Esophagus muscularis mucosa (tissue), 4 donors: ENCODE measurements at regions not wholly inside any gene's neighbourhood (a gene's known extent, or its start where the extent isn't known, plus 50 kb on each side); places are given as distances from the start of the nearest gene placed in this dataset.
A peak's percentile ranks its signal among the peaks of the same experiment; 100 is the strongest.

Experiments used
- DNase-seq: peaks from one replicate; pipeline ENCODE4 v3.0.0-alpha.2; 2017; ENCODE audit errors: extremely low spot score
- H3K27ac ChIP-seq, 4 donors: fragments of 200-600 bp; sonication (generic); replicated peaks in 1 of 4; 1 replicate in 3 of 4; 2 replicates in 1 of 4; pipeline ENCODE4 v1.5.1; 2016 to 2019; ENCODE audit warnings: mild to moderate bottlenecking in 1 of 4
- H3K27me3 ChIP-seq, 4 donors: fragments of 200-600 bp; sonication (generic); one replicate each; pipeline versions ENCODE4 v1.5.1 to v1.6.0; 2016 to 2019
- H3K36me3 ChIP-seq, 4 donors: fragments of 200-600 bp; sonication (generic); one replicate each; pipeline ENCODE4 v1.5.1; 2016 to 2019
- H3K4me1 ChIP-seq, 4 donors: fragments of 200-600 bp; sonication (generic); one replicate each; pipeline ENCODE4 v1.5.1; 2016 to 2019
- H3K4me3 ChIP-seq, 4 donors: fragments of 200-600 bp; sonication (generic); 1 replicate in 2 of 4; 2 replicates in 2 of 4; pipeline ENCODE4 v1.5.1; 2016 to 2019; ENCODE audit warnings: mild to moderate bottlenecking in 4 of 4, moderate library complexity in 1 of 4
- H3K9me3 ChIP-seq, 4 donors: fragments of 200-600 bp; sonication (generic); 1 replicate in 3 of 4; 2 replicates in 1 of 4; pipeline ENCODE4 v1.5.1; 2016 to 2019
- EP300 ChIP-seq: sonication (generic); formaldehyde crosslinking; IDR thresholded peaks from one replicate; pipeline ENCODE4 v1.6.1; 2017; ENCODE audit warnings: antibody characterized with exemption
- POLR2A ChIP-seq: fragments of 450-650 bp; IDR thresholded peaks from one replicate; pipeline ENCODE4 v1.6.1; 2017; ENCODE audit warnings: antibody characterized with exemption, moderate library complexity, mild to moderate bottlenecking, low read depth
- POLR2AphosphoS5 ChIP-seq, 2 donors: sonication (generic); formaldehyde crosslinking; IDR thresholded peaks; one replicate each; pipeline ENCODE4 v1.6.1; 2017; ENCODE audit warnings: antibody characterized with exemption in 2 of 2
- WGBS: methylation state at CpG from one replicate; pipeline ENCODE4 v1.1.5; 2018; 5-methylcytosine and 5-hydroxymethylcytosine counted together
- intact Hi-C: fragments of 100-400 bp; cut with DNase I; formaldehyde crosslinking; loops from one replicate; pipeline ENCODE4 v1.15.1; 2023
- TF ChIP-seq, protein P1 (sequence below), 3 experiments: fragments of 200-600 bp in 2 of 3; fragments of 450-650 bp in 1 of 3; sonication (generic) in 2 of 3; IDR thresholded peaks; one replicate each; pipeline ENCODE4 v1.5.1; 2017 to 2019; ENCODE audit warnings: antibody characterized with exemption in 3 of 3, mild to moderate bottlenecking in 2 of 3, moderate library complexity in 1 of 3

DNA sequence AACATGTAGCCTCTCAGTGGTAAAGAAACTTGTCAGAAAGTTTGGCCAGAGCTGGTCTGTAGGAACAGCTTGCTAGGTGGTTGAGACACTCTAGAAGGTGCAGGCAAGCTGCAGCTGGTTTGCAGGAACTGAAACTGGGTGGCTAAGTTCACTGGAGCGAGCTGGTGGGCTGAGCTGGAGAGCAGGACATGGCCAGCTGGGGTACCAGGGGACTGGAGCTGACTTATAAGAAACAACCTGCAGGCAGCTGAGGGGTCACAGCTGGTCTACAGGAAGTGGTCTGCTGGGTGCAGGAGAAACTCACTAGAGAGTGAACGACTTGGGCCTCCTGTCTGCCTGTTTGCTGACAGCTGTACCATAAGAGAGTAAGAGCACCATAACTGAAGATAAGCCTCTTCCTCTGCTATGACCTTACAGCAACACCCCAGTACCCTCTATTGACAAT, 157.1 kb upstream of the LNX1 start:
- Histone ChIP-seq H3K27me3 (peaks cover 0 to 9% (median 0%) of the 10 kb centered on the region in 4 donors), H3K9me3 (no peaks in the 10 kb centered on the region), H3K27ac (no peak overlapping the region), H3K4me3 (no peak overlapping the region), H3K4me1 (no peaks in the 10 kb centered on the region), H3K36me3 (no peaks in the 10 kb centered on the region)
- DNase-seq: peak; percentile 53
- 54% methylated on average over 2 of the region's 2 CpGs for WGBS
- intact Hi-C loops: no loop called here
- no peak for TF ChIP-seq POLR2A
- TF ChIP-seq POLR2AphosphoS5 (IDR thresholded peaks at IDR 0.05): no peak
- TF ChIP-seq EP300: no peak
- TF ChIP-seq, protein P1, sequence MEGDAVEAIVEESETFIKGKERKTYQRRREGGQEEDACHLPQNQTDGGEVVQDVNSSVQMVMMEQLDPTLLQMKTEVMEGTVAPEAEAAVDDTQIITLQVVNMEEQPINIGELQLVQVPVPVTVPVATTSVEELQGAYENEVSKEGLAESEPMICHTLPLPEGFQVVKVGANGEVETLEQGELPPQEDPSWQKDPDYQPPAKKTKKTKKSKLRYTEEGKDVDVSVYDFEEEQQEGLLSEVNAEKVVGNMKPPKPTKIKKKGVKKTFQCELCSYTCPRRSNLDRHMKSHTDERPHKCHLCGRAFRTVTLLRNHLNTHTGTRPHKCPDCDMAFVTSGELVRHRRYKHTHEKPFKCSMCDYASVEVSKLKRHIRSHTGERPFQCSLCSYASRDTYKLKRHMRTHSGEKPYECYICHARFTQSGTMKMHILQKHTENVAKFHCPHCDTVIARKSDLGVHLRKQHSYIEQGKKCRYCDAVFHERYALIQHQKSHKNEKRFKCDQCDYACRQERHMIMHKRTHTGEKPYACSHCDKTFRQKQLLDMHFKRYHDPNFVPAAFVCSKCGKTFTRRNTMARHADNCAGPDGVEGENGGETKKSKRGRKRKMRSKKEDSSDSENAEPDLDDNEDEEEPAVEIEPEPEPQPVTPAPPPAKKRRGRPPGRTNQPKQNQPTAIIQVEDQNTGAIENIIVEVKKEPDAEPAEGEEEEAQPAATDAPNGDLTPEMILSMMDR (IDR thresholded peaks at IDR 0.05): no peak

DNA sequence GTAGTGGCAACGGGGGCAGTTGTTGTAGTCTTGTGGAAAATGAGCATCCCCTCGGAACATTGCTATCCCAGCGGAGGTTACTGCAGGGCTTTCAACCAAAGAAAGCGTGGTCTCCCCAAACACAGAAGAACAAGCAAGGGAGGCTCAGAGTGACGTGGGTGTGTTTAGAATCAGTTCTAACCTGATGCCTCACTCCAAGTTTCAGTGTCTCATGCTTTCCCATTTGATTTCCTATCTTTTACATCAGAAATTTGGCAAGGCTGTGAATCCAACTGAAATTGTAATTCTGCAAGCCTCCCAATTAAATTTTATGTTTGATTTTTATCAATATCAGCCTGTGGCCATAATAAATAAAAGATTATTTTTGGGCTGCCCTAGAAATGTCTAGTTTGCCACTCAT, 156.1 kb upstream of the LNX1 start:
- 90% methylated on average over 5 of the region's 5 CpGs for WGBS
- H3K36me3 ChIP-seq: no peaks in the 10 kb centered on the region
- H3K4me3 ChIP-seq: no peak overlapping the region
- intact Hi-C loops: no loop called here
- no peaks in the 10 kb centered on the region for H3K9me3 ChIP-seq
- TF ChIP-seq EP300 (no peak), POLR2AphosphoS5 (IDR thresholded peaks at IDR 0.05) (no peak), POLR2A (no peak)
- TF ChIP-seq, protein P1 (IDR thresholded peaks at IDR 0.05): no peak
- no peak overlapping the region for H3K27ac ChIP-seq
- H3K4me1 ChIP-seq: no peaks in the 10 kb centered on the region
- peaks cover 0 to 9% (median 0%) of the 10 kb centered on the region in 4 donors for H3K27me3 ChIP-seq
- peak; percentile 74 for DNase-seq

DNA sequence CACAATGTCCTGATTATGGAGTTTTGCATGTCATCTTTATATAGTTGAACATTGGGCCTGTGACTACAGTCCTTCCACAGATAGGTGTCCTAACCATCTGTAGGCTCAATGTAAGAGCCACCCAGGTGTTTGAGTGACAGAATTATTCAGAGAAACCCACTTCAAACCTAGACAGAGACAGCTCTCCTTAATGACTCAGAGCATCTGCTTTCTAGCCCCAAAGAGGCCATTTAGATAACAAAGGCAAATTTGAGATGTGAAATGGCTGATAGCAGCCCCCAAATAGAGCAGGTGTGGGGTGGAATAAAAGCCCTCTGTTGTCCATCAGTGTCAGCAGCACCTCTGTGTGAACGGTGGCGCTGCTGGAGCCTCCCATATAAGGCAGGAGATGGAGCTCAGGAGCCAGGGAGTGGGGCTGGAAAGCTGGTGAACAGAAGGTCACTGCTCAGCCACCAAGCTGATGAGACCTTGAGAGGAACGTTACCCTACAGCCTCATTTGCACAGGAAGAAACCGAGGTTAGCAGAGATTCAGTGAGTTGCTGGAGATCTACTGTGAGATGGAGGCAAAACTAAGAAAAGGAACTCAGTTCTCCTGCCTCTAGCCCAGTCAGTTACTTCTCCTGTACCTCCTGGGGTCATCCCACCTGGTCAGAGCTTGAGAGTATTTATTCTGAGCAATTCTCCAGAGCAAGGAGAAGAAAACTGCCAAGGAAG, 153.3 kb upstream of the LNX1 start:
- Histone ChIP-seq H3K27me3 (peaks cover 0 to 3% (median 0%) of the 10 kb centered on the region in 4 donors), H3K27ac (no peak overlapping the region), H3K4me3 (no peak overlapping the region), H3K4me1 (no peaks in the 10 kb centered on the region), H3K9me3 (no peaks in the 10 kb centered on the region), H3K36me3 (no peaks in the 10 kb centered on the region)
- DNase-seq: peak; percentile 77
- 63% methylated on average over 4 of the region's 4 CpGs for WGBS
- TF ChIP-seq, protein P1 (IDR thresholded peaks at IDR 0.05): no peak
- intact Hi-C loops: no loop called here

DNA sequence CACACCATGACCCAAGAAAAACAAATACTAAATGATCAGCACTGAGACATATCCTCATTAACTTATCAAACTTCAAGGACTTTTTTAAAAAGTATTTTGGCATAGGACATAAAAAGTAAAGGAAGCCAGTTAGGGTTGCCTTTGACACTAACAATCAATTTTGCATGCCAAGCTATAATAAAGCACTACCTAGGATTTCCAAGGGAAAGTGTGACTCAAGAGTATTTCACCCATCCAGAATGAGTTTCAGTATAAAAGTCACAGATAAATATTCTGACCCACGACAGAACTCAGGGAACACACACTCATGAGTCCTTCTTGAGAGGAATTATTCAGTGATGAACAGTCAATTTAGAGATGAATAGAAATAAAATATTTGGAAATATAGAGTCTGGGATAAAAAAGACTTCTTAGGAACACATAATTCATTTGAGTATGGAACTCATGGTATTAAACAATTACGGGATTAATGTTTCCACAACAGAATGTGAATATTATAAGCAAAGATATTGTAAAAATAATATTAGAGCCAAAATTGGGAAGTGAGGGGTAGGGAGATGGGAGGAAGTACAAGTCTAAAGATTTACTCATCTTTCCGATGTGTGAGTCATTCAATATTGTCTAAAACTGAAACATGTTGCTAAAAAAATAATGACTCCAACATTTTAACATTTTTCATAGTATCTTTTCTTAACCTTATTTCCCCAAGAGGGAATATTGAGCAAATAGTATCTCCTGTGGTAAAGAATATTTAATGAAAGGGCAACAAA, 143.5 kb upstream of the LNX1 start:
- no peaks in the 10 kb centered on the region for H3K9me3 ChIP-seq
- H3K4me1 ChIP-seq: peaks cover 0 to 11% (median 3%) of the 10 kb centered on the region in 4 donors
- 31% methylated on average over 3 of the region's 3 CpGs for WGBS
- no peak overlapping the region for H3K4me3 ChIP-seq
- no peaks in the 10 kb centered on the region for H3K27me3 ChIP-seq
- intact Hi-C loops: no loop called here
- no peak for DNase-seq
- H3K36me3 ChIP-seq: no peaks in the 10 kb centered on the region
- no peak for TF ChIP-seq POLR2AphosphoS5 (IDR thresholded peaks at IDR 0.05)
- no peak for TF ChIP-seq POLR2A
- no peak for TF ChIP-seq EP300
- TF ChIP-seq, protein P1 (IDR thresholded peaks at IDR 0.05): no peak
- H3K27ac ChIP-seq: peak overlapping the region in 1 of 4 donors; percentile 21
